DLD1 (cell line): ENCODE measurements at regions not wholly inside any gene's neighbourhood (a gene's known extent, or its start where the extent isn't known, plus 50 kb on each side); places are given as distances from the start of the nearest gene placed in this dataset.

Experiments used
- in situ Hi-C: cut with HindIII; loops from 2 replicates; pipeline ENCODE4 v1.10.0; 2017; ENCODE audit warnings: low sequenced_read_pairs

GRCh38 chr1:234874291-234875288, 254.0 kb downstream of the TOMM20 start:
- in situ Hi-C loops: loop anchor here (10.0 kb wide), 1 partner anchor 200 kb away; no protein-coding TSS in a partner anchor

- in situ Hi-C loops: loop anchor here (10.0 kb wide), 1 partner anchor 203 kb away; no protein-coding TSS in a partner anchor
These were observed 256.8 kb downstream of the TOMM20 start for GRCh38 chr1:234871710-234872271.

- in situ Hi-C loops: loop anchor here (10.0 kb wide), 1 partner anchor 204 kb away; no protein-coding TSS in a partner anchor
These were observed 257.5 kb downstream of the TOMM20 start for GRCh38 chr1:234871039-234871709.

DNA sequence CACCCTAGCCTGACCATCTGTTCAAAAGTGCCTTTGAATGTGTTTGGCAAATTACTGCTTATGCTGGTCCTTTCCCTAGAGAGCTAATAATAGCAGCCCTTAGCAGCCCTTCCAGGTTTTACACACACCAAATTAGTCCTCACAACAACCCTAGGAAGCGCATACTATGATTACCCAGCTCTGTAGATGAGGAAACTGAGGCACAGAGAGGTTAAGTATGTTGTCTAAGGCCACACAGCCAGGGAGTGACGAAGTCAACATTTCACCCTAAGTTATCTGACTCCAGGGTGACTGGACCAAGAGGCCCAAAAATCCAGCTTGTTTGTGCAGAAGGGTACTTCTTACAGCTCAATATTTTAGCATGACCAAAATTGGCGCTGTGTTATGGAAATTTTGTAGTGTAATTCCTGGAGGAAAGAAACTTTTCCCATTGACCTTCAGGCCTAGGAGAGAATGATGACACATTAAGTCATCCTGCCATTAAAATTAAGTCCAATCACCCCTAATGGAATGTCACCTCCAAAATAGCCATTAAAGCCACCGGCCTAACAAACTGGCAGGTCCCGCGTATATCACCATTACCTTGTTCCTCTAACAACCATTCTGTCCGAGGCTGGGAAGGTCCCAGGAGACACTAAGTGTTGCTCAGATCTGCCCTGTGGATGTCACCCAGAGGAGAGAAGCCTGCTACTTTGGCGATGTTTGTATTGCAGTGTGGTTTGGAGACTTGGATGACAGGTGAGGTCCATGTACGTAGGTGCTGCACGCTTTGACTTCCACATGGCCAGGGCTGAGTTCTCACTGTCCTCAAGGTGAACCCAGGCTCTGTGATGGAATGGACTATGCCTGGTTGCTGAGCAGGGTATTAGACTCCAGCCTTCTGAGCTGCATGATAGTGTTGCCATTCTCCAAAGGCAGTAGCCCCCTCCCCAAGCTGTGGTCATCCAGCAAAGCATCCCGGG, 258.3 kb downstream of the TOMM20 start:
- in situ Hi-C loops: loop anchor here (10.0 kb wide), 1 partner anchor 204 kb away; no protein-coding TSS in a partner anchor

- in situ Hi-C loops: loop anchor here (10.0 kb wide), 1 partner anchor 205 kb away; no protein-coding TSS in a partner anchor
These were observed 259.2 kb downstream of the TOMM20 start for GRCh38 chr1:234869182-234870019.

DNA sequence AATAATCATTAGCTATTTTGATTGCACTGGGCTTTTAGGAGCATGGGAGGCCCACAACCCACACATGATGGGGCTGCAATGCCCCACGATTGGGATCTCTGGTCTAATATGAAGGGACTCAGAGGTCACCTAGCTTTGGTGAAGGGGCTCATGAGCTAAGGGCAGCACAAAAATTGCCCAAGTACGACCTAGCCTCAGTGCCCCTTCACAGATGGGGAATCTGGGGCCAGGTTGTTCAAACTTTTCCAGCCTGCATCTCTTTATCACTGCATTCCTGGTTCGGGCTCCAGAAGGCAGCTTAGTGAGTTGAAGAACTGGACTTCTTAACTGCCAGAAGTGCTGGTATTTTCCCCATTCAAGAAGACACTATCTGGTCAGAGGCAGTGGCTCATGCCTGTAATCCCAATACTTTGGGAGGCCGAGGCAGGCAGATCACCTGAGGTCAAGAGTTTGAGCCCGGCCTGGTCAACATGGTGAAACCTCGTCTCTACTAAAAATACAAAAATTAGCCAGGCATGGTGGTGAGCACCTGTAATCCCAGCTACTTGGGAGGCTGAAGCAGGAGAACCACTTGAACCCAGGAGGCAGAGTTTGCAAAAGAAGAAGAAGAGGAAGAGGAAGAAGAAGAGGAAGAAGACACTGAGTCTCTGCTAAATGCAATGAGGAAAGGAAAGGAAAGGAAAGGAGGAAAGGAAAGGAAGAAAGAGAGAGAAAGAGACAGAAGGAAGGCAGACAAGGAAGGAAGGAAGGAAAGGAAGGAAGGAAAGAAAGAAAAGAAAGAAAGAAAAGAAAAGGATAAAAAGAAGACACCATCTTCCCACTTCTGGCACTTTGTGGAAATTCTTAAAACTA, 258.5 kb upstream of the IRF2BP2 start:
- in situ Hi-C loops: no loop called here

GRCh38 chr1:234866007-234866866, 256.3 kb upstream of the IRF2BP2 start:
- in situ Hi-C loops: no loop called here

- in situ Hi-C loops: no loop called here
These were observed 255.4 kb upstream of the IRF2BP2 start for GRCh38 chr1:234865171-234866006.

- in situ Hi-C loops: no loop called here
These were observed 254.1 kb upstream of the IRF2BP2 start for GRCh38 chr1:234864116-234864515.

- in situ Hi-C loops: no loop called here
These were observed 253.6 kb upstream of the IRF2BP2 start for GRCh38 chr1:234863551-234863971.

DNA sequence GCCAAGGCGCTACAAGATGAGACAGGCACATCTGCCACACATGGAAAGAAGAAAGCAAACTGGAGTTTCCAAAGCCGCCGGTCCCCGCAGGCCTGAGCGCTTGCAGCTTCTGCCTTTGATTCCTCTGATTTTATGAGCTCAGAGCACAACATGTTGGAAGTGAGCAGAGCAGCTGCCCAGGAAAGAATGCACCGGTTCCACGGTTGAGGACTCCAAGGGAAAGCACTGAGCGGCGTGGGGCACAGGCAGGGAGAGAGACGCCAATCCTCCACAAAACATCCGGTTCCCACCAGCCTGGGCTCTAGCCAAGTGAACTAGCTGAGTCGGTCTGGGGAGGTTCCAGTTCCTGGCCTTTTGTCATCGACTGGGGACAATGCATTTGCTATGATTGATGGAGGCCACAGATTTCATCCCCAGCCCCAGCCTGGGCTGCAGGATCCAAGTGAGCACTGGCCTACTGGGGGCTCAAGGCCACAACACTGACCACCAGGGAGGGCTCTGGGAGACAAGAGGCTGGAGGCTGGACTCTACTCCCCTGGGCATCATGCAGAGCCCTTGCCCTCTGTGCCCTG, 253.1 kb upstream of the IRF2BP2 start:
- in situ Hi-C loops: no loop called here

DNA sequence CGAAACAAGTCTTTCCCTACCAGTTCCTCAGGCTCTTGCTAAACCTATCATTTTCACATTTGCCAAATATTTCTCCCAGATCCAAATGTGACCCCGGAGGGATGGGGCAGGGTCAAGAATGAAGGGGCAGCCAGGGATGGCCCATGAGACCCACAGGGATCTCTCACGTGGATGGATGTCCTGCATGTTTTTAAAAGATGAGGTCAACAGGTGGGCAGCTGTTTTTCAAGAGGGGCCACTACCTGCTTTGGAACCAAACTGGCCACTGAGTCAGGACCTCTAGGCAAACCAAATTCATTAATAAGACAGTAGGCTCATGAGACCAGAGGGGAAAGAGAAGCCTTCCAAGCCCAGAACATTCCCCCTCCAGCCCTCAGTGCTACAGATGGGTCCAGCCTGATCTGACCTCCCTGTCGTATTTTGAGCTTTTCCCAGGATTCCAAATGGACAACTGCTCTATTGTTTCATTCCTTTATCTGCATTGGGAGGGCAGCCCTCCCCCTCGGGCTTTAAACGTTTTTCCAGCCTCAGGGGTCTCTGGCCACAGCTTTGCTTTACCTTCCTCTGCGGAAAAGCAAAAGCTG, 252.5 kb upstream of the IRF2BP2 start:
- in situ Hi-C loops: no loop called here

GRCh38 chr1:234861761-234862160, 251.8 kb upstream of the IRF2BP2 start:
- in situ Hi-C loops: no loop called here

- in situ Hi-C loops: no loop called here
These were observed 251.1 kb upstream of the IRF2BP2 start for GRCh38 chr1:234861024-234861620.

GRCh38 chr1:234858722-234859121, 248.7 kb upstream of the IRF2BP2 start:
- in situ Hi-C loops: no loop called here
